ENCODE measurements at regions not wholly inside any gene's neighbourhood (a gene's known extent, or its start where the extent isn't known, plus 50 kb on each side); places are given as distances from the start of the nearest gene placed in this dataset.

- peaks cover 6% of the 10 kb centered on the region for H3K36me3 Mint-ChIP-seq (ENCODE audit: insufficient read depth, unreplicated experiment)
- H3K9me3 Mint-ChIP-seq (ENCODE audit: low read depth, unreplicated experiment), result no peaks in the 10 kb centered on the region
- no peaks in the 10 kb centered on the region for H3K27me3 Mint-ChIP-seq (ENCODE audit: unreplicated experiment)
- TF ChIP-seq CTCF (IDR thresholded peaks at IDR 0.05; ENCODE audit: unreplicated experiment), result no peak
- intact Hi-C loops (cut with micrococcal nuclease; ENCODE audit: unreplicated experiment), result no loop called here
- BruUV-seq (replicated peaks), result no TSS peak
- peaks cover 13% of the 10 kb centered on the region for H3K4me1 Mint-ChIP-seq (ENCODE audit: low read depth, unreplicated experiment)
- H3K4me3 Mint-ChIP-seq (ENCODE audit: low read depth, unreplicated experiment), result no peak overlapping the region
- no peak for DNase-seq
- CTCF ChIA-PET, result no interaction called here
- H3K27ac Mint-ChIP-seq (ENCODE audit: unreplicated experiment), result peak overlapping the region; percentile 45
These were observed 387.0 kb downstream of the USP25 start for GRCh38 chr21:16116798-16117197.

GRCh38 chr21:16117331-16117730 is 387.5 kb downstream of the USP25 start:
- BruUV-seq (replicated peaks), result no TSS peak
- H3K36me3 Mint-ChIP-seq (ENCODE audit: insufficient read depth, unreplicated experiment), result peaks cover 6% of the 10 kb centered on the region
- H3K27me3 Mint-ChIP-seq (ENCODE audit: unreplicated experiment), result no peaks in the 10 kb centered on the region
- no peak for TF ChIP-seq CTCF (IDR thresholded peaks at IDR 0.05; ENCODE audit: unreplicated experiment)
- intact Hi-C loops (cut with micrococcal nuclease; ENCODE audit: unreplicated experiment), result no loop called here
- H3K27ac Mint-ChIP-seq (ENCODE audit: unreplicated experiment), result peak overlapping the region; percentile 76
- H3K4me1 Mint-ChIP-seq (ENCODE audit: low read depth, unreplicated experiment), result peaks cover 13% of the 10 kb centered on the region
- H3K9me3 Mint-ChIP-seq (ENCODE audit: low read depth, unreplicated experiment), result no peaks in the 10 kb centered on the region
- CTCF ChIA-PET, result no interaction called here
- no peak for DNase-seq
- no peak overlapping the region for H3K4me3 Mint-ChIP-seq (ENCODE audit: low read depth, unreplicated experiment)

GRCh38 chr21:16117851-16118590 is 388.2 kb downstream of the USP25 start:
- intact Hi-C loops (cut with micrococcal nuclease; ENCODE audit: unreplicated experiment), result no loop called here
- Mint-ChIP-seq H3K27me3 (ENCODE audit: unreplicated experiment) (no peaks in the 10 kb centered on the region), H3K4me1 (ENCODE audit: low read depth, unreplicated experiment) (peaks cover 6% of the 10 kb centered on the region), H3K27ac (ENCODE audit: unreplicated experiment) (peak overlapping the region; percentile 76), H3K36me3 (ENCODE audit: insufficient read depth, unreplicated experiment) (peaks cover 6% of the 10 kb centered on the region), H3K4me3 (ENCODE audit: low read depth, unreplicated experiment) (no peak overlapping the region), H3K9me3 (ENCODE audit: low read depth, unreplicated experiment) (no peaks in the 10 kb centered on the region)
- no peak for DNase-seq
- CTCF ChIA-PET, result no interaction called here
- no TSS peak for BruUV-seq (replicated peaks)
- no peak for TF ChIP-seq CTCF (IDR thresholded peaks at IDR 0.05; ENCODE audit: unreplicated experiment)

GRCh38 chr21:16124378-16125138 is 394.8 kb downstream of the USP25 start:
- no peaks in the 10 kb centered on the region for H3K27me3 Mint-ChIP-seq (ENCODE audit: unreplicated experiment)
- no peak for DNase-seq
- H3K4me1 Mint-ChIP-seq (ENCODE audit: low read depth, unreplicated experiment), result peaks cover 6% of the 10 kb centered on the region
- no peaks in the 10 kb centered on the region for H3K36me3 Mint-ChIP-seq (ENCODE audit: insufficient read depth, unreplicated experiment)
- TF ChIP-seq CTCF (IDR thresholded peaks at IDR 0.05; ENCODE audit: unreplicated experiment), result no peak
- no peak overlapping the region for H3K27ac Mint-ChIP-seq (ENCODE audit: unreplicated experiment)
- H3K9me3 Mint-ChIP-seq (ENCODE audit: low read depth, unreplicated experiment), result no peaks in the 10 kb centered on the region
- H3K4me3 Mint-ChIP-seq (ENCODE audit: low read depth, unreplicated experiment), result no peak overlapping the region
- no TSS peak for BruUV-seq (replicated peaks)
- intact Hi-C loops (cut with micrococcal nuclease; ENCODE audit: unreplicated experiment), result no loop called here
- CTCF ChIA-PET, result interaction anchor here (0.7 kb wide), 1 partner anchor 56 kb away, joined by 3 read pairs; no protein-coding TSS in a partner anchor
